GM11168 (cell line): ENCODE measurements at regions not wholly inside any gene's neighbourhood (a gene's known extent, or its start where the extent isn't known, plus 50 kb on each side); places are given as distances from the start of the nearest gene placed in this dataset.

Experiments used
- in situ Hi-C: fragments of 300-500 bp; cut with MboI; formaldehyde crosslinking; loops from one replicate; pipeline ENCODE4 v1.12.0; 2022; ENCODE audit warnings: low sequenced_read_pairs; ENCODE audit not compliant: unreplicated experiment

- in situ Hi-C loops, result no loop called here
These were observed 210.6 kb downstream of the DTHD1 start for GRCh38 chr4:36492041-36492440.

DNA sequence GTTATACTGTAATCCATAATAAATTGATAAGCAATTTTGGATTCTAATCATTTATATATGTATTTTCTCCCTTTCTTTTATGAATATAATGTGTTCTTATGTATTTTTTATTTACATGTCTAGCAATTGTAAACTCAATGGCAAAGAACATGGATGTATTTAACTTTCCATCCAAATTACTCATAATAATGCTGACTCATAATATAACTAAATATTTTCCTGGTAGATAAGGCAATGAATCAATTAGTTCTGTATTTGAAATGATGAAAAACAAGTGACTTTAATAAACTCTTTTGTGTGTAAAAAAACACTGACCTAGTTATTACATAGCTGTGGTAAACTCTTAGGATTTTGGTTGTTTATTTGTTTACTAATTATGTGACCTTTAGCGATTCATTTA is 211.2 kb downstream of the DTHD1 start:
- in situ Hi-C loops, result no loop called here

- in situ Hi-C loops, result no loop called here
These were observed 211.8 kb downstream of the DTHD1 start for GRCh38 chr4:36493251-36493650.

DNA sequence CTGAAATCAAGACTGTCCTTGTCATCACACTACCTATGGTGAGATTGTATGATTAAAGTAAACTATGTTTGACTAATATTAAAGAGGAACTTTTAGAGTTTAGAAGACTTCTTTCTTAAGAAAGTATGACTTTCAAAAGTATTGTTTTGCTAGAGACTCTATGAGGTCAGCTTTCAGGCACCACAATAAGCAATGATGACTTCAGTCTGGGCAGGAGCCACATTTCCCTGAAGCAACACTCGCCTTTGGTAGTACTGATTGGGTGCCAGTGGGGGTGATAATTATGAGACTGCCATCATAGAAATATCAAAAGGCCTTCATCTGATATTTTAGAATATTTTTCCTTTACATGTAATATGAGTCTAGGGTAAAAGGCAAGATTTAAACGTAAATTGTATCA is 212.6 kb downstream of the DTHD1 start:
- in situ Hi-C loops, result no loop called here

GRCh38 chr4:36494747-36495146 is 213.3 kb downstream of the DTHD1 start:
- in situ Hi-C loops, result no loop called here

DNA sequence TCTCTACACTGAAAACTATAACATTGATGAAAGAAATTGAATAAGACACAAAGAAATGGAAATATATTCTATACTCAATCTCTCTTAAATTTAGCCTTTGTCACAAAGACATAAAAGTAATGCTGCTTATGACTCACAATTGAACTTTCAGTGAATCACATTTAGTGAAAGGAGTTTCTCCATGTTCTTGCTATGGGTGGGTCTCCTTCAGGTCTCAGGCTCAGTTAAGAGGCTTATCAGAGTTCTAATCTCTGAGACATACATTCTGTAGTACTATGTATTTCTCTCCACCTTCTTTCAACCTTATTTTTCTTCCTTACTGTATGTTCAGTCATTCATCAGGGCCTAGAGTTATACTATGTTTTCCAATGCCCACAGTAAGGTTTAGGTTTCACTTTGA is 220.9 kb downstream of the DTHD1 start:
- in situ Hi-C loops, result no loop called here

DNA sequence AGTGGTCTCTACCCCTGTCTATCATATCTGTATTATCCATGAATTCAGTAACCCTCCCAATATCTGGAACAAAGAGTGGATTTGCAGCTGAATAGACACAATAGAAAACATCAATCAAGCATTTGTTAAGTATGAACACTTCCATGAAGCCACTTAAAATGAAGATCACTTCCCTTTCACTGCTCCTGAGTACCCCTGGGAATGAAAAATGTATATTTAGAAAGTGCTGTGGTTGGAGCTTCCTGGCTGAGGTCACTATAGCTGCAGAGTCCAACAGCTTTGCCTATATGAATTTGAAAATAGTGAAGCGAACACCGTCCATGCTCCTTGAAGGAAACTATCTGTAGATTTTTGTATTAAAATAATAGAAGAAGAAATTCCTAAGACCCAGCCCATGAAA is 227.0 kb downstream of the DTHD1 start:
- in situ Hi-C loops, result no loop called here

DNA sequence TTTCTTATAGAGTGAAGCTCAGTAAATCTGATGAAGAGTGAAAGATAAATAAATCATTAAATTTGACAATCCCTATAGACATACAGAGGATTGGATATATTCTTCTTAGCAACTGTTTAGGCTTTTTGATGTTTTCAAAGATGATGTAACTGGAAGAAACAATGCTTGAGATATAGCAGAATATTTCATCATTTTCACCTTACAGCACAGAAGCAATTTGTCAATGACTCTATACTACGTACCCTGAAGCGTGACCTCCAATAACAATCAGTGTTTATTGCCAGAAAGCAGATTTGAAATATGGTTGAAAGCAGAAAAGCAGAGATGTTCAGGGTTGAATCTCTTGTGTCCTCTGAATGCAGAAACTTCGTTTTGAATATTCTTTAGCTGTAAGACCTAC is 228.4 kb downstream of the DTHD1 start:
- in situ Hi-C loops, result no loop called here

DNA sequence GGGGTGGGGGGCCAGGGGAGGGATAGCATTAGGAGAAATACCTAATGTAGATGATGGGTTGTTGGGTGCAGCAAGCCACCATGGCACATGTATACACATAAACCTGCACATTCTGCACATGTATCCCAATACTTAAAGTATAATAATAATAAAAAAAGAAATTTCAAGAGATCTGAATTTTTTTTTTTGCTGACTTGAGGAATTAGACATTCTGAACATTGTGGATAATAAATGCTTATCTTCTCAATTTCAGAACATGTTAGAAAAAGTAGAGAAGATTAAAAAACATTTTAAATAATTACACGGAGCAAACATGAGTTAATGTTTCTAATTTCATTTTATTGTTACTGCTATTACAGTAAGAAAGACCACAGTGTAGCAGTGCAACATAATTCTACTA is 230.4 kb downstream of the DTHD1 start:
- in situ Hi-C loops, result no loop called here

DNA sequence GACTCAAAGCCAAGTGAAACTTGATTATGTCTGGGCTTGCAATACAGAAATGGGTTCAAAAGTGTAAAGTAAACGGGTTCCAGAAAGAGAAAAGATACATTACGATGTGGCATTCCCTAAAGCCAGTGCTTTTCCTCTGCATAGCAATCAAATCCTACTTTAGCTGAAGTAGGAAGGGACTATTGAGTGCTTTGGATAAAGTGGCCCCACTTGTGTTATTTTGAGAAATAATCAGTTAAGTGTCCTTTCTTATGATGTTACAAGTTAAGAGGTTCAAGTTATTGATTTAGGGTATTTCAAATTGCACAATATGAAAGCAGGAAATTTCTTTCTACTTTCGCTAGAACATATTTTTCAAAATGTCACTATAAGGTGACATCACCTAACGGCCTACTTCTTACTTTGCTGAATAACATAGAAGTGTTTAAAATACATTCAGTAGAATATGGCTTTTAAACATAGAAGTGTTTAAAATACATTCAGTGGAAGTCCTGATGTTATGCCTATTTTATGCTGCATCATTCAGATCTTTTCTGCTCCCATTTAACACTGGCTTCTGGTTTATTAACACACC is 235.2 kb downstream of the DTHD1 start:
- in situ Hi-C loops, result no loop called here

GRCh38 chr4:36523182-36523581 is 241.8 kb downstream of the DTHD1 start:
- in situ Hi-C loops, result no loop called here

DNA sequence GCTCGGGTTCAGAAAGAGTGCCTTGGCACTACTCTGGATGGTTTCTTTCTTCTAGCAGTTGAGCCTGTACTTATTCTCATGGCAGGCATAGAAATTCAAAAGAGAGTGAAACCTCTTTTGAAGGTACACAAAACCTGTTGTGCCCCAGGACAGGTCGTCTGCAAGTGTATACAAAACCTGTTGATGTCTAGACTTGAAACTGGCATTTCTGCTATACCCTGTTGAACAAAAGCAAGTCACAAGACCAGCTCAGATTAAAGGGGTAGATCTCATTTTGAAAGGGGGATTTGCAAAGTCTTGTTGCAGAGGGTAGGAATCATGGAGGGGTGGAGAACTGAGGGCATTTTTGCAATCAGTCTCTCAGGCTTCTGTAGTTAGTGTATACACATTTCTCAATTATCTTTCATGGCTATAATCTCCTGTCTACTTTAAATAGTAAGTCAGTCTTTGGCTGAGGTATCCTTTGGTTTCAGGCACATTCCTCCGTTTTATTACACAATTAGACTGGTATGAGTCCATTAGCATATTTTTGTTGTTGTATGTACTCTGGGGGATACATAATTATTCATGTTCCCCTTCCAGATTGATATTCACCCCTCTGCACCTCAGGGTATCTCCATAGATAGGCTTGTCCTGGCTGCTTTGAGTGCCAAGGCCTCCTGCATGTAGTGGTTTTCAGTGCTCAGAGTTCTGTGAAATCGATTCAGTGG is 251.4 kb downstream of the DTHD1 start:
- in situ Hi-C loops, result no loop called here

DNA sequence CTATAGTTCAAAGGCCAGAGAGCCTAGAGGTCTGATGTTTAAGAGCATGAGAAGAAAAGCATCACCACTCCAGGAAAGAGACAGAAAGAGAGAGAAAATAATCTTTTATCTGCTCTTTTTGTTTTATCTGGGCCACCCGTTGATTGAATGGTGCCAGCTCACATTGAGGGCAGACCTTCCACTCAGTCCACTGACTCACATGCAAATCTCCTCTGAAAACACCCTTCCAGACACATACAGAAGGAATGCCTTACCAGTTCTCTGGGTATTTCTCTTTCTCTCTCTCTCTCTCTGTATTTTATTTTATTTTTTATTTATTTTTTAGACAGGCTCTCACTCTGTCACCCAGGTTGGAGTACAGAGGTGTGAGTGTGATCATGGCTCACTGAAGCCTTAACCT is 252.5 kb downstream of the DTHD1 start:
- in situ Hi-C loops, result no loop called here

DNA sequence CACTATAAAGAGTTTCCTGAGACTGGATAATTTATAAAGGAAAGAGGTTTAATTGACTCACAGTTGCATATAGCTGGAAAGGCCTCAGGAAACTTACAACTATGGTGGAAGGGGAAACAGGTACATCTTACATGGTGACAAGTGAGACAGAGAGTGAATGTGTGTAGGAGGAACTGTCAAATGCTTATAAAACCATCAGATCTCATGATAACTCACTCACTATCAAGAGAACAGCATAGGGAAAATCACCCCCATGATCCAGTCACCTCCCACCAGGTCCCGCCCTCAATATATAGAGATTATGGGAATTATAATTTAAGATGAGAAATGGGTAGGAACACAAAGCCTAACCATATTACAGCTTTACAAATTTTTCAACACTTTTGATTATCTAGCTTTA is 266.0 kb downstream of the DTHD1 start:
- in situ Hi-C loops, result no loop called here

- in situ Hi-C loops, result no loop called here
These were observed 267.8 kb downstream of the DTHD1 start for GRCh38 chr4:36549252-36549651.

DNA sequence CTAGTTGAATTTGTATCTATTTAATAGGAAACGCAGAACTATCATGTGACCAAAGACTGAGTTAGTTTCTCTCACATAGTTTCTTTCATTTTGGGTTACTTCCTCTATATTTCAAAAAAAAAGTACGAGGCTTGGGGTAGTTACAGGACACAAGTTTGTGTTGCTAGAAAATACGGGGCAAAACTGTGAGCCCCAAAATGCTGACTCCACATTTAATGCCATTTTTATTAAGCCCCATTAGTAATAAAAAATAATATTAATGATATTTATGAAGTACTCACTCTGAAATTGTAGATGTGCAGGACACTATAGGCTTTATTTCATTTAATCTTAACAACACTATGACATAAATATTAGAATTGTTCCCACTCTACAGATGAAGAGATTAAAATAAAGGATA is 268.6 kb downstream of the DTHD1 start:
- in situ Hi-C loops, result no loop called here

- in situ Hi-C loops, result no loop called here
These were observed 270.3 kb downstream of the DTHD1 start for GRCh38 chr4:36551697-36552214.

- in situ Hi-C loops, result no loop called here
These were observed 271.6 kb downstream of the DTHD1 start for GRCh38 chr4:36553029-36553428.

DNA sequence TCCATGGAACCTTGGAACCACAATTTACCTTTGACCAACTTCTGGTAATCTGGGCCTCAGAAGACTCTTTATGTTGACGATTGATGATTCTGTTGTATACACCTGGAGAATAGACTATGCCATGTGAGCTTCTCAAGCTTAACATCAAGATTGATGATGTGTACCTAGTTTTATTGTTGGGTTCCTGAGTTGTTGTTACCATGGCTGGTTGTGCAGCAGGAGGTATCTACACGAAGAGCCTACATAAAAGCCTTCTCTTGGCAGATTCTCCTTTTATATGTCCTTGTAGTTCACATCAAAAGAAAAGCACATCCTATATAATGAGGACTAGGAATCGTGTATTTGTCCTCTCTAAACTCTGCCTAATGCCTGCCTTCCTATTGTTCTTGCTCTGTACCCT is 272.0 kb downstream of the DTHD1 start:
- in situ Hi-C loops, result no loop called here

DNA sequence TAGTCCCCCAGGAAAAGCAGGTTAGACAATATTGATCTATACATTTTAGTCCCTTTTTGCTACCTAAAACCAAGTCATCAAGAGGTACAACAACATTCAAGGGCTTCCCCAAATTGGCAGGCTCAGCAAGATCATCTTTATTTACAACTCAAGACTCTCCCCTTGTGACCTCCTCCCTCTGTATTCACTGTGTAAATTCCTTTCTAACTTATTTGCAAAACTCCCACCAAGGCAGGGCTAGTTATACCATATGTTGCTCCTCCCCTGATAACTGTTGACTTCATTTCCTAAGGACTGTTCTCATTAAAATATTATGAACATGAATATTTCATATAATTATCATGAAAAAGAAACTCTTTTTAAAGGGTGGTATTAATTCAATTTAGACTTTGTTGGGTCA is 275.6 kb downstream of the DTHD1 start:
- in situ Hi-C loops, result no loop called here

- in situ Hi-C loops, result no loop called here
These were observed 287.2 kb downstream of the DTHD1 start for GRCh38 chr4:36568575-36568974.

GRCh38 chr4:36573441-36573840 is 292.0 kb downstream of the DTHD1 start:
- in situ Hi-C loops, result no loop called here
